Uterus (tissue), 2 donors: ENCODE measurements at regions not wholly inside any gene's neighbourhood (a gene's known extent, or its start where the extent isn't known, plus 50 kb on each side); places are given as distances from the start of the nearest gene placed in this dataset.

Experiments
- POLR2A ChIP-seq, 2 donors: fragments of 450-650 bp; IDR thresholded peaks; one replicate each; pipeline ENCODE4 v1.6.1; 2016; ENCODE audit warnings: antibody characterized with exemption in 2 of 2, mild to moderate bottlenecking in 1 of 2, moderate library complexity in 1 of 2
- TF ChIP-seq, protein P1 (sequence below), 4 experiments: fragments of 200-600 bp in 2 of 4; fragments of 450-650 bp in 2 of 4; sonication (generic) in 2 of 4; IDR thresholded peaks; one replicate each; pipeline ENCODE4 v1.5.1; 2016 to 2019; ENCODE audit warnings: antibody characterized with exemption in 4 of 4, mild to moderate bottlenecking in 2 of 4, moderate library complexity in 1 of 4

DNA sequence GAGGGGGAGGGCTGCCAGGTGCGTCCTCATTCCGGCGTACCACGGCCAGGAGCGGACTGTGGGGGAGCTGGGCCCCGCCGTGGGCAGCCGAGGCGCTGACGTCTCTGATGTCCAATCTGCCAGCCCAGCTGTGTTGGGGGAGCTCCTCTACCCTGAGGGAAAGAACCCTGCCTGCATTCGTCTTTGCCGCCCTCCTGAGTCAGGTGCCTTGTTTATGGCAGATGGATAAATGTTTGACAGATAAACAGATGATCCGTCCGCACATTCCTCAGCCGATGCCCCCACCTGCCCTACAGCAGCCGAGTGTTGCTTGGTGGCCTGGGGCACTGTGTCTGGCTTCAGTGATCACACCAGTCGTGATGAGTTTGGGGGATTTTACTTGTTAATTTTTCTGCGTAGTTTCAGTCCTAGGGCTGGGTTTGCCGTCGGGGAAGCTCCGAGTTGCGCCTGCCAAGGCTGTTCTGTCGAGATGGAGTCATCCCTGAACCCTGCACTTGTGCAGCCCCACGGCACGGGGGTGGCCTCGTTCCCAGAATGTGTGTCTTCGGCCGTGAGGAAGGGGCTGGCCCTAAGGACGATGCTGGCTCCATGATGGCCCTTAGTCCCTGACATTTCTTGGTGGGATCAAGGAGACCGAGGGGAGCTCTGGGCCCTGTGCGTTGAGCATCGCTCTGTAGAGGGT lies 1083.9 kb downstream of the BRD1 start:
- no peak for TF ChIP-seq POLR2A (IDR thresholded peaks at IDR 0.05)
- TF ChIP-seq, protein P1, sequence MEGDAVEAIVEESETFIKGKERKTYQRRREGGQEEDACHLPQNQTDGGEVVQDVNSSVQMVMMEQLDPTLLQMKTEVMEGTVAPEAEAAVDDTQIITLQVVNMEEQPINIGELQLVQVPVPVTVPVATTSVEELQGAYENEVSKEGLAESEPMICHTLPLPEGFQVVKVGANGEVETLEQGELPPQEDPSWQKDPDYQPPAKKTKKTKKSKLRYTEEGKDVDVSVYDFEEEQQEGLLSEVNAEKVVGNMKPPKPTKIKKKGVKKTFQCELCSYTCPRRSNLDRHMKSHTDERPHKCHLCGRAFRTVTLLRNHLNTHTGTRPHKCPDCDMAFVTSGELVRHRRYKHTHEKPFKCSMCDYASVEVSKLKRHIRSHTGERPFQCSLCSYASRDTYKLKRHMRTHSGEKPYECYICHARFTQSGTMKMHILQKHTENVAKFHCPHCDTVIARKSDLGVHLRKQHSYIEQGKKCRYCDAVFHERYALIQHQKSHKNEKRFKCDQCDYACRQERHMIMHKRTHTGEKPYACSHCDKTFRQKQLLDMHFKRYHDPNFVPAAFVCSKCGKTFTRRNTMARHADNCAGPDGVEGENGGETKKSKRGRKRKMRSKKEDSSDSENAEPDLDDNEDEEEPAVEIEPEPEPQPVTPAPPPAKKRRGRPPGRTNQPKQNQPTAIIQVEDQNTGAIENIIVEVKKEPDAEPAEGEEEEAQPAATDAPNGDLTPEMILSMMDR (IDR thresholded peaks at IDR 0.05): no peak
